ENCODE measurements at regions not wholly inside any gene's neighbourhood (a gene's known extent, or its start where the extent isn't known, plus 50 kb on each side); places are given as distances from the start of the nearest gene placed in this dataset.
A peak's percentile ranks its signal among the peaks of the same experiment; 100 is the strongest.

GRCh38 chr14:100438271-100438670, 115.1 kb downstream of the SLC25A47 start:
- TF ChIP-seq CTCF (IDR thresholded peaks at IDR 0.05): no peak
- Histone ChIP-seq H3K4me3 (no peak overlapping the region), H3K36me3 (no peaks in the 10 kb centered on the region), H3K9ac (ENCODE audit: low read depth in 2 of 2, low read length in 2 of 2) (peak overlapping the region in 1 of 2 donors; percentile 82), H3K27me3 (no peaks in the 10 kb centered on the region), H3K4me1 (peaks cover 18% of the 10 kb centered on the region), H3K9me3 (no peaks in the 10 kb centered on the region), H3K27ac (peak overlapping the region; percentile 81)
- no peak for DNase-seq
- intact Hi-C loops (cut with DNase I): no loop called here

GRCh38 chr14:100438678-100439592, 115.8 kb downstream of the SLC25A47 start:
- Histone ChIP-seq H3K9ac (ENCODE audit: low read depth in 2 of 2, low read length in 2 of 2) (peak overlapping the region in 1 of 2 donors; percentile 82), H3K27me3 (no peaks in the 10 kb centered on the region), H3K4me3 (no peak overlapping the region), H3K9me3 (no peaks in the 10 kb centered on the region), H3K36me3 (no peaks in the 10 kb centered on the region), H3K27ac (peak overlapping the region; percentile 81), H3K4me1 (peaks cover 18% of the 10 kb centered on the region)
- intact Hi-C loops (cut with DNase I): no loop called here
- TF ChIP-seq CTCF (IDR thresholded peaks at IDR 0.05): no peak
- peak; percentile 89 for DNase-seq

- peak; percentile 76 for DNase-seq
- H3K9ac ChIP-seq (ENCODE audit: low read depth in 2 of 2, low read length in 2 of 2): peak overlapping the region in 1 of 2 donors; percentile 82
- intact Hi-C loops (cut with DNase I): loop anchor here (2.0 kb wide), 1 partner anchor 205 kb away; no protein-coding TSS in a partner anchor
- no peaks in the 10 kb centered on the region for H3K27me3 ChIP-seq
- no peak for TF ChIP-seq CTCF (IDR thresholded peaks at IDR 0.05)
- H3K9me3 ChIP-seq: no peaks in the 10 kb centered on the region
- H3K4me3 ChIP-seq: no peak overlapping the region
- peak overlapping the region; percentile 81 for H3K27ac ChIP-seq
- H3K4me1 ChIP-seq: peaks cover 18% of the 10 kb centered on the region
- no peaks in the 10 kb centered on the region for H3K36me3 ChIP-seq
These were observed 116.6 kb downstream of the SLC25A47 start for GRCh38 chr14:100439781-100440180.

GRCh38 chr14:100440207-100440631, 117.1 kb downstream of the SLC25A47 start:
- H3K4me3 ChIP-seq: no peak overlapping the region
- intact Hi-C loops (cut with DNase I): loop anchor here (2.0 kb wide), 1 partner anchor 205 kb away; no protein-coding TSS in a partner anchor
- DNase-seq: peak; percentile 84
- H3K36me3 ChIP-seq: no peaks in the 10 kb centered on the region
- peak; percentile 52 for TF ChIP-seq CTCF (IDR thresholded peaks at IDR 0.05)
- peak overlapping the region; percentile 81 for H3K27ac ChIP-seq
- no peaks in the 10 kb centered on the region for H3K27me3 ChIP-seq
- no peaks in the 10 kb centered on the region for H3K9me3 ChIP-seq
- H3K4me1 ChIP-seq: peaks cover 18% of the 10 kb centered on the region
- peak overlapping the region; percentile 54 to 82 for H3K9ac ChIP-seq (ENCODE audit: low read depth in 2 of 2, low read length in 2 of 2)

- peak overlapping the region in 1 of 2 donors; percentile 82 for H3K9ac ChIP-seq (ENCODE audit: low read depth in 2 of 2, low read length in 2 of 2)
- no peaks in the 10 kb centered on the region for H3K36me3 ChIP-seq
- intact Hi-C loops (cut with DNase I): loop anchor here (2.0 kb wide), 1 partner anchor 204 kb away; no protein-coding TSS in a partner anchor
- DNase-seq: no peak
- TF ChIP-seq CTCF (IDR thresholded peaks at IDR 0.05): no peak
- H3K4me1 ChIP-seq: peaks cover 13% of the 10 kb centered on the region
- H3K27ac ChIP-seq: no peak overlapping the region
- H3K27me3 ChIP-seq: no peaks in the 10 kb centered on the region
- H3K9me3 ChIP-seq: no peaks in the 10 kb centered on the region
- H3K4me3 ChIP-seq: no peak overlapping the region
These were observed 117.6 kb downstream of the SLC25A47 start for GRCh38 chr14:100440758-100441203.
